Activated CD4-positive, alpha-beta T cell treated with anti-CD3 and anti-CD28 coated beads for 48 hours (primary cell): ENCODE measurements at regions not wholly inside any gene's neighbourhood (a gene's known extent, or its start where the extent isn't known, plus 50 kb on each side); places are given as distances from the start of the nearest gene placed in this dataset.

Experiments used
- DNase-seq: peaks from one replicate; pipeline ENCODE4 v3.0.0-alpha.2; 2020

DNA sequence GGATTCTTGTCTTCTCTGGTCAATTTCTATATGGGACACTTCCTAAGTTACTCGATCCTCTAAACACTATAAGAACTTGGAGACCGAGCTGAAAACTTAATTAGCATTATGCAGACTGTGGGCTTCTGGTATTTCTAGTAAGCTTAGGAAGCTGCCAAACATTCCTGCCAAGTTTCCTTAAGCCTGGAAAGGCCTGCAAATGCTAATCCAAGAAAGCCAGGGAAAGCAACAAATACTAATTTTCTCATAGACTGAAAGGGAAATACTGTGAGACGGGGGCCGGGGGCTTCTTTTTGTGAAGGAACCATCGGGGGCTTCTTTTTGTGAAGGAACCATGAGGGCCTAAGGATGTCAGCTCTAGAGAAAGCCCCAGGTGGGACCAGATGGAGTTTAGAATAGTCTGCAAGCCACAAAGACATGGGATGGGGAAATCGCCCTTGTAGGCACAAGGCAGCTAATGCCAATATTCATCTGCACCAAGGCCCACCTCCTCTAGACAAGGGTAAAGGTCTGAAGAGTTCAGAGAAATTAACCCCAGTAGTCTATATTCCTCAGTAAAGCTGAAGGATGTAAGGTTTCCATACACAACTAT lies 332.4 kb upstream of the PRDM1 start:
- DNase-seq = no peak

DNA sequence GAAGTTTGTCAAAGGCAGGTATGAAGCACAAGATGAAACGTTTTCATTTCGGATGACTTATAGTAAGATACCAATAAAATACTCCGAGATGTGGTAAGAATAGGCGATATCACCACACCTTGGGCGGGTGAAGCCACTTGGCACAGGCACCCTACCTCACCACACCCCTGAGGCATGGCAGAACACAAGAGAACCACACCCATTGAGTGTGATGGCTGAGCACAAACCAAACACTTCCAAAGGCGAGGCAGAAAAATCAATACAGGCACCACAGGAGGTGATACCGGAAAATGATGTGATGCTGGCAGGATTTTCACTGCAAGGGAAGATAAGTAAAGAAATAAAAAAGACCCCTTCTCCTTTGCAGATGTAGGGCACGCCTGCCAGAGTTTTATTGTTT lies 332.9 kb upstream of the PRDM1 start:
- DNase-seq = no peak

DNA sequence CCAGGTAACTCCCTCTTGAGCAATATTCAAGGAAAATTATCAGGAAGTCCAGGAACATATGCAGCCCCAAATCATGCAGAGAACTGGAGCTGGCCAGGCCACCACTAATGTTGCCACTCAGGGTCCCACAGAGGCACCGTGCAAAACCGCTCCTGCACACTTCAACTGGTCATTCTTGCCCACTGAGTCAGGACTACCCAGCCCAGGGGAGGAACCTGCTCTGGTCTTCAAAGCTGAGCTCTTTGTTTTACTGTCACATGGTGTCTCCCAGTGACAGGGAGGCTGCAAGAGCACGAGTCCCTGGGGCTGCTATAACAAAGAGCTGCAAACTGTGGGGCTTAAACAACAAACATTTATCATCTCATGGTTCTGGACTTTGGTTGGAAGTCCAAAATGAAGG lies 336.0 kb upstream of the PRDM1 start:
- no peak for DNase-seq

DNA sequence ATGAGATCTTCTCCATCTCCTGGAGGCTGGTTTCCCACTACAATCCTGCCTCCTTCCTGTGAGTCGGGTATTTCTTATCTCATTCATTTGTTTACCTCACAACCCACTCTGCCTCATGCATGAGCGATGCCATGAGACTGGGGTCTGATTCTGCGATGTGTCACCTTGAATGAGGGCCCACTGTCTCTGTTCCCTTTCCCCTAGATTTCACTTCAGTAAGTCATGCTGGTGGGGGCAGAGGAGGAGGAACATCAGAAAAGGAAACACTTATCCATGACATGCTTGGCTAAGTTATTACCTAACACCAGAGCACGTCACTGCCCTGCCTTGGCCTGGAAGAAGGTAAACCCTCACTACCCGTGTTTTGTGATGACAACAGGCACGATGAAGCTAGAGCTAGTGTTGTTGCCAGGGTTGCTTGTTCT lies 337.4 kb upstream of the PRDM1 start:
- DNase-seq = no peak

DNA sequence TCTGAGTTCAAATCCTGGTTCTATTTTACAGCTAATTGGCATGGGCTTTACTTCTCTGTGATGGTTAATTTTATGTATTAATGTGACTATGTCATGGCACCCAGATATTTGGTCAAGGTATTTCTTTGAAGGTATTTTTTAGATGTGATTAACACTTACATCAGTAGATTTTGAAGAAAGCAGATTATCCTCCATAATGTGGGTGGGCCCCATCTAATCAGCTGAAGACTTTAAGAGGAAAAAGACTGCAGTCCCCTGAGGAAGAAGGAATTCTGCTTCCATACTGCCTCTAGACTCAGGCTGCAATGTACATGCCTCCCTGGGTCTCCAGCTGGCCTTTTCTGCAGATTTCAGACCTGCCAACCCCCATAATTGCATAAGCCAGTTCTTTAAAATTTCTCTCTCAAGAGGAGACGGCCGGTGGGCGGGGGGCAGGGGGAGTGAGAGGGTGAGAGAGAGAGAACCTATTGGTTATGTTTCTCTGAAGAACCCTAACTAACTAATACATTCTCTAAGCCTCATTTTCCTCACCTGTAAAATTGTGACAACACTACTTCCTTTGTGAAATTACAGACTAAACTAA lies 338.2 kb upstream of the PRDM1 start:
- no peak for DNase-seq

DNA sequence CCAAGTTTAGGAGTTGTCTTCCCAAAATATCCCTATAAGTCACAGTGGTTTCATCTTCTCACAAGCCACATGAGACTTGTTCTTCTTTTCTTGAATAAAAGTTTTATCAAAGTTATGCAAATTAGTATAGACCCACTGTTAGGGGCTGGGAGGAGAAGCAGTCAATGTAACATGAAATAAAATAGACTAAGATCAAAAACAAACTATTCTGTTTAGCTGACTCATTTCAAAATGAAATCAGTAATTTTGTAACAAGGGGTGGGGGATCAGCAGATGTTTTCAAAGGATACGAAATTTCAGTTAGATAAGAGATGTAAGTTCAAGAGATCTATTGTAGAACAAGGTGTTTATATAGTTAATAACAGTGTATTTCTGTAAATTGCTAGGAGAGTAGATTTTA lies 339.6 kb upstream of the PRDM1 start:
- DNase-seq = no peak

DNA sequence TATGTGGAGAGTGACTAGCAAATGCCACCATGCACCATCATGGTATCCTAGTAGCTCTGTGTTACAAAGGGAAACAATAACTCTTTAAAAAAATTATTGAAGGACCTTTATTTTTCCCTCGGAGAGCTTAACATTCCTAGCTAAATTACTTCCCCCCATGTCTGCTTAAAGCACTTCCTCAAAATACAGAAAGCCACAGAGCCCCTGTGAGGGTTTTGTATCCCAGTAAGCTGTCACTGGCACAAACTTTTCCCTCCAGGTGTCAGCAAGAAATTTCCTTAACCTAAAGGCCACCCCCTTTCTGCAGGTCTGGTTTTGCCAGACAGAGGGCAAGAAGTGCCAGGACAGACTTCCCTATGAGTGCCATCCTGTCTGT lies 340.0 kb upstream of the PRDM1 start:
- no peak for DNase-seq

DNA sequence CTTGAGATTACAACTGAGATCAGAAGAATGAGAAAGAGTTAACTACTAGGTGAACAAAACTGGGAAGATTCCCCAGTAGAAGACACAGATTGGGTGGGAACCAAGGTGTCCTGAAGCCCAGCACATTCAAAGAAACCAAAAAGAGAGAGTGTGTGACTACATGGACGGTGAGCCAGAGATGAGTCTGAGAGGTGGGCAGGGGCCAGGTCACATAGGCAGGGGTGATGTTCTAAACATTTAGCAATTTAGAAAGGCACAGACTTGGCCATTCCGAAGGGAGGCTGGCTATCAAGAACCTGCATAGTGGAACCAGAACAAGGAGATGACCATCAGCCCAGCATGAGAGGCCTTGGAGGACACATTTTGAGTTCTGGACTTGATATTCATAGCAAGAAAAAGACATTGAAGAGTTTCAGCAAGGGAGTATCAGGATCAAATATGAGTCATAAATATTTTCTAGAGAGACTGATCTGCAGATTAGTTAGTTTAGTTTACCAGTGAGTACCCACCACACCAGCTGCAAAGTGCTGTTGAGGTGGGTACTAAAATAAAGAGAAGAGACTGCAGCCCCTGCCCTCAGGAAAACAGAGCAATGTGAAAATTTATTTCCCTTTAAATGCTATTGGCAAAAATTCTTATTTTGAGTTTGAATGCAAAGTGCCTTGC lies 340.5 kb upstream of the PRDM1 start:
- DNase-seq = no peak

DNA sequence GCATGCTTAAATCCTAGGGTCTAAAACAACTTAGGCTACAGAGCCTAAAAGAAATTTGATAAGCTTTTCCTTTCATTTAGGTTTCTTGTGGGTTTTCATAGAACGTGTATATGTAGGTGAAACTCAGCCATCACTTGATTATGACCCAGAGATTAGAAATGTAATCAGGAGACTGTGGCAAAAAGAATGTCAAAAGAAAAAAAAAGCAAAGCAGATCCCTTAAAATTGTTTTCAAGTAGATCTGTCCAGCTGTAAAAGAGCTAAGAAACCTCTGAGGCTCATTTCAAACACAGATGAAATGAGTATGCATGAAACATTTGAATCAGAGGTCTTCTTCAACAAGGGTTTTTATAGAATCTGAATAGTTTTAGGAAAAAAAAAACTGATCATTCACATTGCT lies 341.3 kb upstream of the PRDM1 start:
- DNase-seq = no peak

DNA sequence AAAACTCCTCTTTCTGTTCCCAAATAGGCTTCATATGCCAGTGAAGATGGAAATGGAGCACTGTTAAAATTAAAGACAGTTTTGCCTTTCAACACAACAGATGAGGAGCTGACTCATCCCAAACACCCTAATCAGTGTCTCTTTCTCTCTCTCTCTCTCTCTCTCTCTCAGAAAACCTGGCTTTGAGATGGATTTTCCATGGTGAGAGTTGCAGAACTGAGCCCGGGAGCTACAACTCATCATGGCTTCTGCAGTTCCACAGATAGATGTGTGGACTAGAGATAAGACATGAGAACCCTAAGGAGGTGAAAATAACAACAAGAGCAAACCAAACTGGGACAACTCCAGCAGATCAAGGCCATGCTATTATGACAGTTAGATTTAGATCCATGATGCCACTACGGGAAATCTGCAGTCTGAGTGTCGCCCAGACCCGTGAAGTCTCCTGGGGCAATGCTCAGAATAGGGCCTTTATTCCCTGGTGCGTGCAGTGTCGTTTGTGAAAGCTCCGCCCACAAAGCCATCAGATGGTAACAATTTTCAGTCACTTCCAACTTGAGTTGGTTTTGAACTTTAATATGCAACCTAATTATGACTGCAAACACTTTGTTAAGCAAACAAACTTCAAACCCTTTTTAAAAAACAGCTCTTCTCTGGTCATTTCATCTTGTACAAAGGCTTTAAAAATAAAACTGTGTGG lies 338.2 kb upstream of the PREP start:
- DNase-seq = no peak

DNA sequence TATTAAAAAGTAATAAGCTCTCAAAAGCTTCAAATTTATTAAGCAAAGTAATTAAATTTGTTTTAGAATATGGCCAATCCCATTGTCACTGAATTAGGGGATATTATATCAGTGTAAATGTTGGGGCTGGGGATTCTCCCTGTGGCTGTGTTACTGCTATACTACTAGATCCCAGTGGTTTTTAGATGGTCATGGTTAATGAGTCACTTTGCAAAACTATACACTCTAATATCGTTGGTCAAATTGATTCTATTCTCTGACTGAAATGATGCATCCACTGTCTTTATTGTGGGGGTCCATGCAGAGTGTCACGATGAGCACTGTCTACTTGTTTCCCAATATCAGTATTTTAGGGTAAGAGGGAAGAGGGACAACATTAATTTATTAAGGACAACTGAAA lies 336.9 kb upstream of the PREP start:
- no peak for DNase-seq

DNA sequence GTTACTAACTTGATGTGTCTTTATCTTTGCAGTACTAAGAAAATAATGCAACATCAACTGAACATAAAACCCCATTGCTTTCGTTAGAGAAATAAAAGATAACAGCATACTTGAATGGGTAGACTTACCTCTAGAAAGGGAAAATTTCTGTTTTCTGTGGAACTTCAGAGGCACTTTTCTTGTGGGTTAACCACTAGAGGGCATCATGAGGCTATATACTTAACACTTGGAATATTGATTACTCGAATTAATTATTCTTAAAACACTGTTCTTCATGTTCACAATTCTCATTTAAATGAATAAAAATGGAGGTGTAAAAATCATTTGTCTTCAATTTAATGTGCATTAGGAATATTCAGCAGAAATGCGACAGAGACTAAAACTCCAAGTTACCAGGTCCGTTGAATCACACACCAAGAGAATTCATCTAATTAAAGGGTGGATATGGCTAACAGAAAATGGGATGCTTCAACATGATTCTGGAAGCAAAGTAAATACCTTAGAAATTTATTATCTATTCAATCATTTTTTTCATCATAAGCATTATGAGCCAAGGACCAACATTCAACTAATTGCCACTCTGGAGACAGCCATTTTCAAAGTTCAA lies 330.8 kb upstream of the PREP start:
- DNase-seq = no peak

DNA sequence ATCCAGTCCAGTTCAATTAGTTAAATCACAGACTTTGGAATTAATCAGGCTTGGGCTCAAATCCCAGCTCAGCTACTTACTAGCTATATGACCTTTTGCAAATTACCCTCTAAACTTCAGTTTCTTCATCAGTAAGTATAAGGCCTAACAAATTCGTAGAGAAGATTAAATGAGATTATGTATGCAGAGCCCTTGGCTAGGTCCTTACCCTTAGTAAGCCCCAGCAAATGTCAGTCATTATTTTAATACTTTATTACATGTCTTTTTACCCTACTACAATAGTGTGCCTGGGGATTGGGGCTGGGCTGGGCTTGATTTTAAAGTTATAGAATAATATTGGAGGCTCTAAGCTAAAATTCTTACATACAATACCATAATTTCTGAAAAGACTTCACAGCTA lies 326.1 kb upstream of the PREP start:
- no peak for DNase-seq

DNA sequence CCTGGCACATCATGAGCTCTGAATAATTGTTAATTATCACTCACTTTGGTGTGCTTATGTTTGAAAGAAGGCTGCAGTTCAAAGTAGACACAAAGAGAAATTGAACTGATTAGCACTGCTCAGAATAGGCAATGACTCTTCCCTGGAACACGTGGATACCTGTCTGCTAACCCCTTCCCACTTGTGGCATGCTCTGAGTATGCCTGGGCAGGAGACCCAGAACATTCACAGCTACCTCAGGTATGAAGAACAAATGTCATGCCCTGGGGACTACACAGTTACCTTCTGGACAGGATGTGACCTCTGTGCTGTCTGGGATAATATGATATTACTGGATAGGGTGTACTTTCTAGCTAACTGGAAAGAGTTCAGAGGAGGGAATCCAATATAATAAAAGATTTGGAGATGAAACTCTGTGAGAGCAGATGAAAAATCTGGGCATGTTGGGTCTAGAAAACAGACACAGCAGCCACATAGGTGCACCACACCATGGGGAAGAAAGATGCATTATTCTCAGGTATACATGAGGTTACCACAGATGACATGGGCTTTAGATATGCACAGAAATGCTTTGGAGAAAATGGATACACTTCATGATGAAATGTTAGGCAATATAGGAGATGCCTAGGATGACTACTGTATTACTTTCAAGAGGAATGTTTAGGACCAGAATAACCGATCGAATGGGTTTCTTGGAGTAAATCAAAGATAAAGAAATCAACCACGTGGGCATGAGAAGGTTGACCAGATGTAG lies 324.2 kb upstream of the PREP start:
- DNase-seq = no peak

DNA sequence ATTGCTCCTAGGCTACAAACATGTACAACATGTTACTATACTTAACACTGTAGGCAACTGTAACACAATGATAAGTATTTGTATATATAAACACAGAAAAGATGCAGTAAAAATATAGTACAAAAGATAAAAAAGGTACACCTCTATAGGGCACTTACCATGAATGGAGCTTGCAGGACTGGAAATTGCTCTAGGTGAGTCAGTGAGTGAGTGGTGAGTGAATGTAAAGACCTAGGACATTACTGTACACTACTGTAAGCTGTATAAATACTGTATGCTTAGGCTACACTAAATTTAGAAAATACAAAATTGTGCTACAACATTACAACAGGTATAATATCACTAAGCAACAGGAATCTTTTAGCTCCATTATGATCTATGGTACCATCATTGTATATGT lies 312.0 kb upstream of the PREP start:
- DNase-seq = no peak

DNA sequence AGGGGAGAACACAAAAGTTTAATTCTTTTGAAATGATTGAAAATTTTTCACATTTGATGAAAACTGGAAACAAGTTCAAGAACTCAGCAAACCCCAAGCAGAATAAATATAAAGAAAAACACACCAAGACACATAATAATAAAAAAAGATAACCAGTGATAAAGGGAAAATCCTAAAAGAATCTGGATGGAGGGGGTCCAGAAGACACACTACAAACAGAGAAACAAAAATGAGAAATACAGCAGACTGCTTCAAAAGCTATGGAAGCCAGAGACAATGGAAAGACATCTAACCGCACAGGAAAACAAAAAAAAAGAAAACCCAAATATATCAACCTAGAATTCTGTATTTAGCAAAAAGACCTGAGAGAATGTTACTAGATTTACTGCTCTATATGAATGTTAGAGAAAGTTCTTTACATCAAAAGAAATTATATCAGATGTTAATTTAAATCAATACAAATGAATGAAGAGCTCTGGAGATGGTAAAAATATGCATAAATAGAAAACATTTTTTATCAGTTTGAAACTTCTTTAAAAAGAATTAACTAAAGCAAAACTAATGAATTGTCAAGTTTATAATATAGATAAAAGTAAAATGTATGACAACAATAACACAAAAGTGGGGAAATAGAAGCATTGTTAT lies 310.7 kb upstream of the PREP start:
- no peak for DNase-seq

DNA sequence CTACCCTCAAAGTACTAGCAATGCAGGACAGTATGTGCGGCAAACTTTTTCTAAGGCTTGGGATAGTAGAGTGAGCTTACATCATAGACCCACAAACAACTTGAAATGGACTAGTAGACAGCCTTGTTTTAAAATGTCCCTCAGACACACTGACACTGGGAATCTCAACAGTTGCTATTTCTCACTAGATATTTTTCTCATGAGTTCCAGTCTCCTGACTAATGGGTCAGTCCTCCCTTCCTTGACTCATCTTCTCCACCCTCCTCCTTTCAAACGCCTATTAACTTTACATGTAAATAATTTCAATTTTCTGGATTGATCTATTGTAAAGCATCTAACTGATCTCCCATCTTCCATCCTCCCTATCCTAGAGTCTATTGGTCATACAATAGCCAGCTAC lies 308.3 kb upstream of the PREP start:
- DNase-seq = no peak

DNA sequence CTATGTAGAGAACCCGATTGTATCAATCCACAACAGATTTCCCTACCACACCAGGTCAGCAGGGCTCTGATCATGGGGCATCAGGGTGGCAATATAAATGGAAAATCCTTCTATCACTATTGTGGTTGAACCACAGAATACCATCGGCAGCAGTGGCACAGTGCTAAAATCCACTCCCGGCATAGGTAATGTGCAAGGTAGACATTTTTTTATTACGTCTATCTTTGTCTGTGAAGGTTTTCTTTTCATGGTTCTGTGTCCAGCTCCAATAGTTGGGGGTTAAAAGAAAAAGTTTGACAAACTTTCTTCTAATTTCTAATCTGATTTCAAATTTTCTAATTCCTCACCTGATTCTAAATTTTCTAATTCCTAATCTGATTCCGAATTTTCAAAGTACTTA lies 302.7 kb upstream of the PREP start:
- DNase-seq = no peak

DNA sequence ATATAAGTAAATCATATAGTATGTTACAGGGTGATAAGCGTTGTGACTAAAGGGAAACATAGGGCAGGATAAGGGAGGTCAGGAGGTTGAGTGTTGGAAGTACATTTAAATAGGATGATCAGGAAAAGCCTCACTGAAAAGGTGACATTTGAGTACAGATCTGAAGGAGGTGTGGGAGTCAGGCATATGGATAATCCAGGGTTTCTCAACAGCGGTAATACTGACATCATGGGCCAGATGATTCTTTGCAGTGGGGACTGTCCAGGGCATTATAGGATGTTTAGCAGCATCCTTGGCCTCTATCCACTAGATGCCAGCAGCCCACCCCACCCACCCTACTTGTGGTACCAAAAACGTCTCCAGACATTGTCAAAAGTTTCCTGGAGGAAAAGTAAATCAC lies 292.6 kb upstream of the PREP start:
- DNase-seq = no peak

DNA sequence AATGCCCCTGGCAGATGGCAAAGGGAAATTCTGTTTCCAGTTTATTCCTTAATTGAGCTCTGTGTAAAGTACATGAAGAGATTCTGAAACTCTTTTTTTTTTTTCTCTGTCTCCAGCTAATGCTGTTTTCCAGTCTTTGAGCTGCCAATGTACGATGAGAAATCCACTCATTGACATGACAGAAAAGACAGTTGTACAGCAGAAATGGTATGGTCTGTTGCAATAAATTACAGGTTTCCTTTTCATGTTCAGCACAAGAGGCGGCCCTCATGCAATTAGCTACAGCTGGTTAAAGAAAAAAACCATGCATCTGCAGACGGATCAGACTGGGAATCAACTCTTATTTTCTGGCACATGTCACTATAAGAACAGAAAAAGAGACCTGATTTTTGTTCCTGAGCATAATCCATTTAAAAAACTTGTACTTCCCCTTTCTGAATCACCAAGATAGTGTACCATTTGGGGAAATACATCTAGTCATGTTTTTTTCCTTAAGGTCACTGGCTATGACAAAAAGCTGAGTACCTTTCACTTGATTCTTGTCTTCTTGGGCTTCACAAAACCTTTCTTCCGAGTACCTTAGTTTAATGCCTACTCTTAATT lies 289.8 kb upstream of the PREP start:
- DNase-seq = no peak

DNA sequence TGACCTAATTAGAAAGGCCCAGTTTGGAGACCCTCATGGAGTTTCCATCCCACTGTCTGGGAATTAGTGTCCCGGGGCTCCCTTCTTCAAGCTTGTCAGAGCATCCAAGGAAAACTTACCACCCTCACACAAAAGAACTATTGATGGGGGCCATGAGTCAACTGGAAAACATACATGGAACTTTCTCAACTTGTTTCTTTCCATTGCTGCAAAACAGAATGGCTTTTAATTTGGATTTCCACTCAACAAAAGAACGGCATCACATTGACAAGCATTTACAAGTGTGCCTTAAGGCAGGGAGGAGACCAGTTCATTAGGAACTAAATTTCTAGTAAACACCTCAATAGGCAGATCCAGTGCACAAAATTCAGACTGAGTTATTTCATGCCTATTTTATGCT lies 289.1 kb upstream of the PREP start:
- no peak for DNase-seq

DNA sequence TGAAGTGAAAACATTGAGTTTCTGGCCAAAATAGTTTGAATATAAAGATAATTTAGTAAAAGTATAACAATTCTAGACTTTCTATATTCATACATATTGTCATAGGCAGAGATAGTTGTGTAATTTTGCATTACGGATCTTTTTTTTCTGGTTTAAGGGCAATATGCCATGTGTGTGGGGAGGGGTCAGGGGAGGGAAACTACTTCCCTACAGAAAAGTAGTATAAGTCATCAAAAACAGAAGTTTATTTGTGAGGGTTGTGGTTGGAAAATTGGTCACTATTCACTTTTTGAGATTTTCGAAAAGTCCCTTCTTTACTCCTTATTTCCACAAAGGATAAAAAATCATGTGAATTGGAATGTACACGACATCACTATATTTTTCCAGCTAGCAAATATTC lies 288.2 kb upstream of the PREP start:
- DNase-seq = no peak
